ENCODE measurements at regions not wholly inside any gene's neighbourhood (a gene's known extent, or its start where the extent isn't known, plus 50 kb on each side); places are given as distances from the start of the nearest gene placed in this dataset.

DNA sequence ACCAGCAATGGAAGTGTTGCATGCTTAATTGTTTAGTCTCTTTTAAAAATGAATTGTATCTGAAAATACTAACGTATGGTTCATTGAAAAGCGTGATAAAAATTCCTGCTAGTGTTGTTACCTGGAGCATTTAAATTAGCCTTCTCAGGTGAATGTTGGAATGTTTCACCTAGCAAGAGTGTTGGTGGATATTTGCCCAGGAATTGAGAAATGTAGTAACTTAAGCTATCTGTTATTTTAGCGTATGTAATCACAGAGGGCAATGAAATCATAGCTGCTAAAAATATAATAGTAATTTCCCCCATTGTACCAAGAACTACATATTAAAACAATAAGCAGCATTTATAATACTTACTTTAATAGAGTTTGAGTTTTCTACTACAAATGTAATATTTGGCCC lies 166.1 kb upstream of the KIAA1217 start:
- Histone ChIP-seq H3K9me3 (replicated peaks; ENCODE audit: control insufficient read depth, insufficient read depth, low read length) (peaks cover 2% of the 10 kb centered on the region), H2AFZ (ENCODE audit: low read depth, low read length) (no peak overlapping the region), H3K4me3 (replicated peaks in 1 of 3; ENCODE audit: insufficient read depth in 1 of 3, low read depth in 1 of 3, low read length in 3 of 3) (no peak overlapping the region), H3K27me3 (ENCODE audit: control insufficient read depth in 2 of 2, insufficient read depth in 2 of 2, low read length in 2 of 2) (no peaks in the 10 kb centered on the region), H4K20me1 (replicated peaks; ENCODE audit: control insufficient read depth, extremely low read depth, insufficient read depth, low read length) (no peaks in the 10 kb centered on the region), H3K36me3 (ENCODE audit: control insufficient read depth in 2 of 2, extremely low read depth in 1 of 2, insufficient read depth in 2 of 2, low read length in 2 of 2) (no peaks in the 10 kb centered on the region), H3K9ac (replicated peaks; ENCODE audit: extremely low read depth, insufficient read depth, low read length) (no peak overlapping the region), H3K9me1 (replicated peaks; ENCODE audit: control insufficient read depth, extremely low read depth, insufficient read depth, low read length) (no peaks in the 10 kb centered on the region), H3K79me2 (ENCODE audit: control insufficient read depth, insufficient read depth, low read length) (no peaks in the 10 kb centered on the region), H3K27ac (ENCODE audit: insufficient read depth, low read depth, low read length) (no peak overlapping the region), H3K4me2 (ENCODE audit: insufficient read depth, low read length) (no peak overlapping the region), H3K4me1 (ENCODE audit: control insufficient read depth, extremely low read depth, insufficient read depth, low read length) (no peaks in the 10 kb centered on the region)
- ChIA-PET POLR2A (no interaction called here), CTCF (no interaction called here)
- dilution Hi-C loops (cut with MboI; ENCODE audit: extremely low pct_ligation_motif_present, low sequenced_read_pairs) (no loop called here), intact Hi-C loops (cut with micrococcal nuclease) (no loop called here)
- TF ChIP-seq FOS (IDR thresholded peaks at IDR 0.05; ENCODE audit: borderline replicate concordance, insufficient read depth, low read length) (no peak), POLR2A (IDR thresholded peaks at IDR 0.05; ENCODE audit: low read depth, low read length) (no peak), JUN (IDR thresholded peaks at IDR 0.05; ENCODE audit: borderline replicate concordance, insufficient read depth, insufficient read length, low read depth) (no peak), EZH2 (IDR thresholded peaks at IDR 0.05; ENCODE audit: borderline replicate concordance, low read depth, low read length, severe bottlenecking) (no peak), POLR2AphosphoS5 (IDR thresholded peaks at IDR 0.05; ENCODE audit: insufficient read depth, low read depth, low read length) (no peak), GATA2 (IDR thresholded peaks at IDR 0.05; ENCODE audit: insufficient read depth, insufficient read length, low read depth, low read length) (no peak), MYC (IDR thresholded peaks at IDR 0.05; ENCODE audit: low read depth, low read length) (no peak), MAX (IDR thresholded peaks at IDR 0.05; ENCODE audit: insufficient read depth, insufficient read length) (no peak)
- TF ChIP-seq, protein P1, sequence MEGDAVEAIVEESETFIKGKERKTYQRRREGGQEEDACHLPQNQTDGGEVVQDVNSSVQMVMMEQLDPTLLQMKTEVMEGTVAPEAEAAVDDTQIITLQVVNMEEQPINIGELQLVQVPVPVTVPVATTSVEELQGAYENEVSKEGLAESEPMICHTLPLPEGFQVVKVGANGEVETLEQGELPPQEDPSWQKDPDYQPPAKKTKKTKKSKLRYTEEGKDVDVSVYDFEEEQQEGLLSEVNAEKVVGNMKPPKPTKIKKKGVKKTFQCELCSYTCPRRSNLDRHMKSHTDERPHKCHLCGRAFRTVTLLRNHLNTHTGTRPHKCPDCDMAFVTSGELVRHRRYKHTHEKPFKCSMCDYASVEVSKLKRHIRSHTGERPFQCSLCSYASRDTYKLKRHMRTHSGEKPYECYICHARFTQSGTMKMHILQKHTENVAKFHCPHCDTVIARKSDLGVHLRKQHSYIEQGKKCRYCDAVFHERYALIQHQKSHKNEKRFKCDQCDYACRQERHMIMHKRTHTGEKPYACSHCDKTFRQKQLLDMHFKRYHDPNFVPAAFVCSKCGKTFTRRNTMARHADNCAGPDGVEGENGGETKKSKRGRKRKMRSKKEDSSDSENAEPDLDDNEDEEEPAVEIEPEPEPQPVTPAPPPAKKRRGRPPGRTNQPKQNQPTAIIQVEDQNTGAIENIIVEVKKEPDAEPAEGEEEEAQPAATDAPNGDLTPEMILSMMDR (IDR thresholded peaks at IDR 0.05; ENCODE audit: extremely low read depth in 1 of 2, insufficient read depth in 1 of 2, low read depth in 1 of 2, low read length in 2 of 2) = no peak
- no TSS peak for BruUV-seq (replicated peaks)
- FAIRE-seq (no peak), DNase-seq (ENCODE audit: low read depth, low spot score) (no peak)
